ENCODE measurements at regions not wholly inside any gene's neighbourhood (a gene's known extent, or its start where the extent isn't known, plus 50 kb on each side); places are given as distances from the start of the nearest gene placed in this dataset.

DNA sequence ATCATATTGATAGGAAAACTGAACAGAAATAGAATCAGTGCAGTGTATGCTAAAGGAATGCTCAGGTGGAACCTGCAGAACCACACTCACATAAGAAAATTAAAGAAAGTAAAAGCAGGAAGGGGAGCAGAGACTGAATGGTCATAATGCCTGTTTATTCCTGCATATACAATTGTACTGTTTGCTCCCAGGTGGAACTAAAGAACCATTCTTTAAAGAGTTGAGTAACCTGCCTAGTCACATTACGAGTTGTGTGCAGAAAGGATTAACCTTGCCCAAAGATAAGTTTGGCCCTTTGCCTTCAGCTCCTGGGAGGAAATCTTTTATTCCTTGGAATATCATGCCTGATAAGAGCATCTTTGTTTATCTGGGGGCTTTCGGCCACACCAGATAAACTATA lies 434.7 kb downstream of the KIF2B start:
- no peaks in the 10 kb centered on the region for H3F3A ChIP-seq (ENCODE audit: low read length, unreplicated experiment)
- ATAC-seq, result no peak
- ChIA-PET POLR2A (ENCODE audit: unreplicated experiment) (no interaction called here), CTCF (no interaction called here)
- DNase-seq, result no peak
- peaks cover 33% of the 10 kb centered on the region for H3K9me3 ChIP-seq (ENCODE audit: low read length)
- no peak overlapping the region for H2AFZ ChIP-seq (ENCODE audit: low read length)
- no peaks in the 10 kb centered on the region for H3K27me3 ChIP-seq (ENCODE audit: low read length)
- H3K4me2 ChIP-seq (ENCODE audit: low read length), result no peak overlapping the region
- no TSS peak for BruUV-seq (replicated peaks)
- no peak overlapping the region for H3K4me3 ChIP-seq (ENCODE audit: low read length)
- intact Hi-C loops (cut with micrococcal nuclease), result no loop called here
- H3K9ac ChIP-seq (ENCODE audit: low read length), result no peak overlapping the region
- H3K36me3 ChIP-seq (ENCODE audit: low read depth, low read length), result no peaks in the 10 kb centered on the region
- no peaks in the 10 kb centered on the region for H4K20me1 ChIP-seq (ENCODE audit: low read length)
- no peak overlapping the region for H3K27ac ChIP-seq (ENCODE audit: low read length)
- no peaks in the 10 kb centered on the region for H3K9me2 ChIP-seq (replicated peaks; ENCODE audit: low read length)
- no peaks in the 10 kb centered on the region for H3K4me1 ChIP-seq (ENCODE audit: insufficient read depth, low read length)
- TF ChIP-seq EZH2phosphoT487 (IDR thresholded peaks at IDR 0.05; ENCODE audit: borderline replicate concordance, low read length) (no peak), EZH2 (IDR thresholded peaks at IDR 0.05; ENCODE audit: low read length, unreplicated experiment) (no peak)
- TF ChIP-seq, protein P1, sequence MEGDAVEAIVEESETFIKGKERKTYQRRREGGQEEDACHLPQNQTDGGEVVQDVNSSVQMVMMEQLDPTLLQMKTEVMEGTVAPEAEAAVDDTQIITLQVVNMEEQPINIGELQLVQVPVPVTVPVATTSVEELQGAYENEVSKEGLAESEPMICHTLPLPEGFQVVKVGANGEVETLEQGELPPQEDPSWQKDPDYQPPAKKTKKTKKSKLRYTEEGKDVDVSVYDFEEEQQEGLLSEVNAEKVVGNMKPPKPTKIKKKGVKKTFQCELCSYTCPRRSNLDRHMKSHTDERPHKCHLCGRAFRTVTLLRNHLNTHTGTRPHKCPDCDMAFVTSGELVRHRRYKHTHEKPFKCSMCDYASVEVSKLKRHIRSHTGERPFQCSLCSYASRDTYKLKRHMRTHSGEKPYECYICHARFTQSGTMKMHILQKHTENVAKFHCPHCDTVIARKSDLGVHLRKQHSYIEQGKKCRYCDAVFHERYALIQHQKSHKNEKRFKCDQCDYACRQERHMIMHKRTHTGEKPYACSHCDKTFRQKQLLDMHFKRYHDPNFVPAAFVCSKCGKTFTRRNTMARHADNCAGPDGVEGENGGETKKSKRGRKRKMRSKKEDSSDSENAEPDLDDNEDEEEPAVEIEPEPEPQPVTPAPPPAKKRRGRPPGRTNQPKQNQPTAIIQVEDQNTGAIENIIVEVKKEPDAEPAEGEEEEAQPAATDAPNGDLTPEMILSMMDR (conservative IDR thresholded peaks at IDR 0.05; ENCODE audit: low read depth, low read length), result no peak
- H3K79me2 ChIP-seq (ENCODE audit: low read length), result no peaks in the 10 kb centered on the region

DNA sequence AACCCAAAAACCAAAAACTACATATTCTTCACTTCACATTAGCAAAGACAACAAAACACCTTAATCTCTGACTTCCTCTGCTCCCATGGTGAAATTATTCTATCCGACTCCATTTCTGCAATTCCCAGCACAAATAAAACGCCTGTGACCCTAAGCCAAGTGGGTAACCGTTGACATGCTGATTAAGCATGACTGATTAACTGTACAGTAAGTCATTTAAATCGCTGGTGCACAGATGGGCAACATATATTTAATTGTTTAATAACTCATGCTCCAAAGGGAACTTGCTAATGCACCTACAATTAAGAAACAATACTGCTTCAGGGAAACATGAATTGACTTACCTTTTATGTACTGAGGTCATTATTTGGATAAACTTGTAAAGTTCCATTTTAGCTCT lies 436.7 kb downstream of the KIF2B start:
- Histone ChIP-seq H3K4me1 (ENCODE audit: insufficient read depth, low read length) (no peaks in the 10 kb centered on the region), H3K27ac (ENCODE audit: low read length) (no peak overlapping the region), H3K79me2 (ENCODE audit: low read length) (no peaks in the 10 kb centered on the region), H3F3A (ENCODE audit: low read length, unreplicated experiment) (no peaks in the 10 kb centered on the region), H4K20me1 (ENCODE audit: low read length) (no peaks in the 10 kb centered on the region), H3K9ac (ENCODE audit: low read length) (no peak overlapping the region), H3K4me3 (ENCODE audit: low read length) (no peak overlapping the region), H3K27me3 (ENCODE audit: low read length) (no peaks in the 10 kb centered on the region), H2AFZ (ENCODE audit: low read length) (no peak overlapping the region), H3K9me2 (replicated peaks; ENCODE audit: low read length) (no peaks in the 10 kb centered on the region), H3K9me3 (ENCODE audit: low read length) (peaks cover 35% of the 10 kb centered on the region), H3K4me2 (ENCODE audit: low read length) (no peak overlapping the region), H3K36me3 (ENCODE audit: low read depth, low read length) (no peaks in the 10 kb centered on the region)
- ATAC-seq (no peak), DNase-seq (no peak)
- POLR2A ChIA-PET (ENCODE audit: unreplicated experiment), result no interaction called here
- CTCF ChIA-PET, result no interaction called here
- intact Hi-C loops (cut with micrococcal nuclease), result no loop called here
- no TSS peak for BruUV-seq (replicated peaks)
- TF ChIP-seq, protein P1 (conservative IDR thresholded peaks at IDR 0.05; ENCODE audit: low read depth, low read length), result no peak
- no peak for TF ChIP-seq EZH2 (IDR thresholded peaks at IDR 0.05; ENCODE audit: low read length, unreplicated experiment)
- TF ChIP-seq EZH2phosphoT487 (IDR thresholded peaks at IDR 0.05; ENCODE audit: borderline replicate concordance, low read length), result no peak

DNA sequence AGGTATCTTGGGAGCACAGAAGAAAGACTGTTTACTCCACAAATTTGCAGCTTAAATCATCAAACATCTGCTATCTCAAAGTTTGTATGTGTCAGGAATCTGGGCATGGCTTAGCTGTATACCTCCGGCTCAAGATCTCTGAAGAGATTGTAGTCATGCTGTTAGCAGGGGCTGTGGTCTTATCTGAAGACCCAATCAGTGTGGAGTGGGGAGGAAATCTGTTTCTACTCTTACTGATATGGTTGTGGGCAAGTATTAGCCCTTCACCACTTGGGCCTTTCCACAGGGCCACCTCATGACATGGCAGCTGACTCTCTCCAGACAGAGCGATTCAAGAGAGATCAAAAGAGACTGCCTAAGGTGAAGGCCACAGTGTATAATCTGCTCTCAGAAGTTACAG lies 438.7 kb downstream of the KIF2B start:
- no peak overlapping the region for H2AFZ ChIP-seq (ENCODE audit: low read length)
- no peaks in the 10 kb centered on the region for H3K36me3 ChIP-seq (ENCODE audit: low read depth, low read length)
- BruUV-seq (replicated peaks), result no TSS peak
- CTCF ChIA-PET, result no interaction called here
- ATAC-seq, result no peak
- no peak for DNase-seq
- no peaks in the 10 kb centered on the region for H3K27me3 ChIP-seq (ENCODE audit: low read length)
- no peak overlapping the region for H3K27ac ChIP-seq (ENCODE audit: low read length)
- H3K4me3 ChIP-seq (ENCODE audit: low read length), result no peak overlapping the region
- H3K4me1 ChIP-seq (ENCODE audit: insufficient read depth, low read length), result no peaks in the 10 kb centered on the region
- intact Hi-C loops (cut with micrococcal nuclease), result no loop called here
- H3K9me2 ChIP-seq (replicated peaks; ENCODE audit: low read length), result no peaks in the 10 kb centered on the region
- H3K79me2 ChIP-seq (ENCODE audit: low read length), result no peaks in the 10 kb centered on the region
- H3K4me2 ChIP-seq (ENCODE audit: low read length), result no peak overlapping the region
- H3K9ac ChIP-seq (ENCODE audit: low read length), result no peak overlapping the region
- TF ChIP-seq EZH2 (IDR thresholded peaks at IDR 0.05; ENCODE audit: low read length, unreplicated experiment) (no peak), EZH2phosphoT487 (IDR thresholded peaks at IDR 0.05; ENCODE audit: borderline replicate concordance, low read length) (no peak)
- TF ChIP-seq, protein P1 (conservative IDR thresholded peaks at IDR 0.05; ENCODE audit: low read depth, low read length), result no peak
- H4K20me1 ChIP-seq (ENCODE audit: low read length), result no peaks in the 10 kb centered on the region
- H3F3A ChIP-seq (ENCODE audit: low read length, unreplicated experiment), result no peaks in the 10 kb centered on the region
- peaks cover 30% of the 10 kb centered on the region for H3K9me3 ChIP-seq (ENCODE audit: low read length)
- POLR2A ChIA-PET (ENCODE audit: unreplicated experiment), result no interaction called here
